ENCODE measurements at regions not wholly inside any gene's neighbourhood (a gene's known extent, or its start where the extent isn't known, plus 50 kb on each side); places are given as distances from the start of the nearest gene placed in this dataset.

GRCh38 chr3:151615464-151615863, 118.3 kb upstream of the AADACL2 start:
- no peak for TF ChIP-seq CTCF (IDR thresholded peaks at IDR 0.05)
- TF ChIP-seq EZH2 (IDR thresholded peaks at IDR 0.05; ENCODE audit: borderline replicate concordance, insufficient read depth, low read depth, low read length, poor library complexity, severe bottlenecking), result no peak
